Gastrocnemius medialis (tissue), 4 donors: ENCODE measurements at regions not wholly inside any gene's neighbourhood (a gene's known extent, or its start where the extent isn't known, plus 50 kb on each side); places are given as distances from the start of the nearest gene placed in this dataset.

Experiments used
- CTCF ChIP-seq, 5 experiments: fragments of 450-650 bp in 3 of 5; fragments of 200-600 bp in 2 of 5; sonication (generic) in 2 of 5; IDR thresholded peaks in 4 of 5; conservative IDR thresholded peaks in 1 of 5; 1 replicate in 4 of 5; 2 replicates in 1 of 5; pipeline ENCODE4 v1.5.1; 2016 to 2019; ENCODE audit warnings: antibody characterized with exemption in 5 of 5, mild to moderate bottlenecking in 3 of 5, moderate library complexity in 3 of 5
- POLR2A ChIP-seq, 2 donors: fragments of 450-650 bp; IDR thresholded peaks; one replicate each; pipeline ENCODE4 v1.6.1; 2017; ENCODE audit warnings: antibody characterized with exemption in 2 of 2, mild to moderate bottlenecking in 2 of 2, moderate library complexity in 2 of 2

- TF ChIP-seq CTCF (IDR thresholded peaks at IDR 0.05 in 4 of 5, conservative IDR thresholded peaks at IDR 0.05 in 1 of 5): no peak
- no peak for TF ChIP-seq POLR2A (IDR thresholded peaks at IDR 0.05)
Measured at GRCh38 chr12:105622220-105622619, 291.7 kb downstream of the C12orf75 start.
